ENCODE measurements at regions not wholly inside any gene's neighbourhood (a gene's known extent, or its start where the extent isn't known, plus 50 kb on each side); places are given as distances from the start of the nearest gene placed in this dataset.

DNA sequence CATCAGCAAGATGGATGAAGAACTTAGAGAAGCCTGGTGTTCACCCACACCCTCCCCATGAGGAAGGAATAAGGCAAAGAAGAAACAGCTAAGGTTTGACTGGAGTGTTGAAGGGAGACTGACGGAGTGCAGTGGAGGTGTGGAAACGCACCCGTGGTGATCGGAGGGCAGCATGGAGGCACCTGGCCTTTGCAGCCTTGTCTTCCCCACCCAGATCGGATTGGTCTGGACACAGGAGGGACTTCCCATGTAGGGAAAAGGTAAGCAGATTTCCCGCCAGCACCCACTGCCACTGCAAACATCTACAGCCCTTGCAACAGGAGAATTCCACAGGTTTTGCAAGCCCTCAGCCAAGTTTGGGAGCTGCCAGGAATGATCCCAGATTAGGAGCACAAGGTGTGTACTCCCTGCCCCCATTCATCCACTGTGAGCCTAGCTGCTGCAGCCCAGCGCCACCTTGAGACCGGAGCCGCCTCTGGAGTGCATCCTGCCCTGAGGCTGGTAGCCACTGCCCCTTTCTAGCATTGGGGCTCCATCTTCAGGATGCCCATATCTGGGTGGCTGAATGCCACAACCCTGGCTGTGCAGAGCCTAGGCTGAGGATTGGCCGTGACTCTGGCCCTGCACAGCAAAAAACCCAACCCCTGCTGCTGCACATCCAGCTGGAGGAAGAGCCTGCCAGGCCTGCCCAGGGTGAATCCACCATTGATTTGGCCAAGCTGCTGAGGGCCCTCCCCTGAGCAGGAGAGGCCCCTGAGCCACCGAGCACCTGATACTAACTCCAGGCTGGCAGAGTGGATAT is 411.1 kb downstream of the TMEM121 start:
- peaks cover 13% of the 10 kb centered on the region for H3K27me3 Mint-ChIP-seq
- no peak for ATAC-seq
- H3K9me3 Mint-ChIP-seq, result peaks cover 23% of the 10 kb centered on the region
- H3K27ac Mint-ChIP-seq, result no peak overlapping the region
- POLR2A ChIA-PET, result no interaction called here
- intact Hi-C loops (cut with micrococcal nuclease), result no loop called here
- TF ChIP-seq, protein P1, sequence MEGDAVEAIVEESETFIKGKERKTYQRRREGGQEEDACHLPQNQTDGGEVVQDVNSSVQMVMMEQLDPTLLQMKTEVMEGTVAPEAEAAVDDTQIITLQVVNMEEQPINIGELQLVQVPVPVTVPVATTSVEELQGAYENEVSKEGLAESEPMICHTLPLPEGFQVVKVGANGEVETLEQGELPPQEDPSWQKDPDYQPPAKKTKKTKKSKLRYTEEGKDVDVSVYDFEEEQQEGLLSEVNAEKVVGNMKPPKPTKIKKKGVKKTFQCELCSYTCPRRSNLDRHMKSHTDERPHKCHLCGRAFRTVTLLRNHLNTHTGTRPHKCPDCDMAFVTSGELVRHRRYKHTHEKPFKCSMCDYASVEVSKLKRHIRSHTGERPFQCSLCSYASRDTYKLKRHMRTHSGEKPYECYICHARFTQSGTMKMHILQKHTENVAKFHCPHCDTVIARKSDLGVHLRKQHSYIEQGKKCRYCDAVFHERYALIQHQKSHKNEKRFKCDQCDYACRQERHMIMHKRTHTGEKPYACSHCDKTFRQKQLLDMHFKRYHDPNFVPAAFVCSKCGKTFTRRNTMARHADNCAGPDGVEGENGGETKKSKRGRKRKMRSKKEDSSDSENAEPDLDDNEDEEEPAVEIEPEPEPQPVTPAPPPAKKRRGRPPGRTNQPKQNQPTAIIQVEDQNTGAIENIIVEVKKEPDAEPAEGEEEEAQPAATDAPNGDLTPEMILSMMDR (IDR thresholded peaks at IDR 0.05), result no peak
- H3K4me3 Mint-ChIP-seq, result no peak overlapping the region
- DNase-seq, result no peak
- no peaks in the 10 kb centered on the region for H3K4me1 Mint-ChIP-seq (ENCODE audit: low read depth)
- CTCF ChIA-PET, result interaction anchor here (1.5 kb wide), 1 partner anchor 8 kb away, joined by 4 read pairs; no protein-coding TSS in a partner anchor
- peaks cover 7% of the 10 kb centered on the region for H3K36me3 Mint-ChIP-seq (ENCODE audit: low read depth)

DNA sequence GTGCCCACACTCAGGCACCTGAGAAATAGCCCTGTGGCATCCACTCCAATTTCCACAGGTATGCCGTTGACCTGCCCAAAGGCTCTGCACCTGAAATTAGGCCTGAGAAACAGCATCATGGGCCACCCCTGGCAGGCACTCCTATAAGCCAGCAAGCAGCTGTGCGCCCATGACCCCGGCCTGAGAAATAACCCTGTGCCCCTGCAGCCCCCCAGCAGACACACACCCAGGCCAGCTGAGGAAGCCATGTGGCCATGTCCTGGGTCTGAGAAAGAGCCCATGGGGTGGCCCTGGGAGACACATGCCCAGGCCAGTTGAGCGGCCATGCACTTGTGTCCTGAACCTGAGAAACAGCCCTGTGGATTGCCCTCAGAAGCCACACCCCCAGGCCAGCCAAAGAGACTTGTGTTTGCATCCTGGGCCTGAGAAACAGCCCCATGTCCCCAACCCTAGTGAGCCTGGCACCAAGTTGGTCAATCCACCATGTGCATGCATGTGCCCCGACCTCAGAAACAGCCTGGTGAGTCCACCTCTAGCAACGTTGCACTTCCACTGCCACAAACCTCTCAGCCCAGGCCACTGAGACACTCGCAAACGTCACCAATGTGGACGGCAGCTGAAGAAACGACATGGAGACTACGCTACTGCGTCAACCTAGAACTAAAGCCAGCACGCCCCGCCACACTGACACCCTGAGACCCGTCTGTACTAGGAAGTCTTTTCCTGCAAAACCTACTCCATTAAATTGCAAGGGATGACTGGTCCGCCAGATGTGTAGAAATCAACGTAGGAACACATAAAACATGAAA is 411.9 kb downstream of the TMEM121 start:
- Mint-ChIP-seq H3K27ac (no peak overlapping the region), H3K36me3 (ENCODE audit: low read depth) (peaks cover 7% of the 10 kb centered on the region), H3K27me3 (peaks cover 8% of the 10 kb centered on the region), H3K4me1 (ENCODE audit: low read depth) (no peaks in the 10 kb centered on the region), H3K4me3 (no peak overlapping the region), H3K9me3 (peaks cover 23% of the 10 kb centered on the region)
- CTCF ChIA-PET, result no interaction called here
- no peak for ATAC-seq
- TF ChIP-seq, protein P1 (IDR thresholded peaks at IDR 0.05), result no peak
- POLR2A ChIA-PET, result no interaction called here
- DNase-seq, result no peak
- intact Hi-C loops (cut with micrococcal nuclease), result no loop called here

DNA sequence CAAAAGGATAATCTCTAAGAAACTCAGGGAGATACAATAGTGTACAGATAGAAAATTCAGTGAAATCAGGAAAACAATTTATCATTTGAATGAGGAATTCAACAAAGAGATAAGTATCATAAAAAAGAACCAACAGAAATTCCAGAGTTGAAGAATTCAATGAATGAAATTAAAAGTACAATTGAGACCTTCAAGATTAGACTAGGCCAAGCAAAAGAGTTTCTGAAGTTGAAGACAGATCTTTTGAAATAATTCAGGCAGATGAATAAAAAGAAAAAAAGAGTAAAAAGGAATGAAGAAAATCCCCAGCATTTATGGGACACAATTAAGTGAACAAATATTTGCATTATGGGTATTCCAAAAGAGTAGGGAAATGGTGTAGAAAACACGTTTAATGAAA is 412.6 kb downstream of the TMEM121 start:
- intact Hi-C loops (cut with micrococcal nuclease), result no loop called here
- POLR2A ChIA-PET, result no interaction called here
- CTCF ChIA-PET, result no interaction called here
- no peak overlapping the region for H3K27ac Mint-ChIP-seq
- H3K27me3 Mint-ChIP-seq, result peaks cover 5% of the 10 kb centered on the region
- TF ChIP-seq, protein P1 (IDR thresholded peaks at IDR 0.05), result no peak
- H3K9me3 Mint-ChIP-seq, result peaks cover 23% of the 10 kb centered on the region
- H3K4me1 Mint-ChIP-seq (ENCODE audit: low read depth), result no peaks in the 10 kb centered on the region
- peaks cover 7% of the 10 kb centered on the region for H3K36me3 Mint-ChIP-seq (ENCODE audit: low read depth)
- H3K4me3 Mint-ChIP-seq, result no peak overlapping the region
- ATAC-seq (no peak), DNase-seq (no peak)

DNA sequence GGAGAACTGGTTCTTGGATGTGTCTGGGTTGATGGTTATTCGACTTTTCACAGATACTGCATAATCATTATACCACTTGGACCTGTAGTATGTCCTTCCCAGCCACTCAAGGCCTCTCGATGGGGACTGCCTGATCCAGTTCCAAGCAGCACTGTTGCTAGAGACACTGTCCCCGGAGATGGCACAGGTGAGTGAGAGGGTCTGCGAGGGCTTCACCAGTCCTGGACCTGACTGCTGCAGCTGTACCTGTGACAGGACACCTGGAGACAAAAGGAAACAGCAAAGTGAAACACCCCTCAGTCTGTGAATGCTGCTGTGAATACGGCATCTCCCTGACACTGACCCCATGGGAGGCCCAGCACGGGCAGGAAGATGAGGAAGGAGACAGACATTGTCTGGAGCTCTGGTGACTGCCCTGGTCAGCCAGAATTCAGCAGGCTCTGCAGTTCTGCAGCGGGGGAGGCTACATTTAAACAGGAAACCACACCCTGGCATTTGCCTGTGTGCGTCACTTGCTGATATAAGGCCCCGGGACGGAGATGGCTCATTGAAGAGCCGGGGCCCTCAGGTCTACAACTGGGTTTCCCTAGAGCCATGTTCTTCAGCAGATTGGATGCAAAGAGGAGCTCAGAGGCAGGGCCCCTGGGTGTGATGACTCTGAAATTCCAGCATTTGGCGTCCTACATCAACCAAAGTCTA is 413.6 kb downstream of the TMEM121 start:
- Mint-ChIP-seq H3K9me3 (peaks cover 23% of the 10 kb centered on the region), H3K27me3 (peaks cover 4% of the 10 kb centered on the region), H3K27ac (no peak overlapping the region), H3K36me3 (ENCODE audit: low read depth) (peaks cover 7% of the 10 kb centered on the region), H3K4me1 (ENCODE audit: low read depth) (peaks cover 4% of the 10 kb centered on the region), H3K4me3 (no peak overlapping the region)
- TF ChIP-seq, protein P1 (IDR thresholded peaks at IDR 0.05), result no peak
- DNase-seq, result peak; percentile 22
- no peak for ATAC-seq
- CTCF ChIA-PET, result no interaction called here
- intact Hi-C loops (cut with micrococcal nuclease), result no loop called here
- POLR2A ChIA-PET, result no interaction called here
